Ovary (tissue), 3 donors: ENCODE measurements at regions not wholly inside any gene's neighbourhood (a gene's known extent, or its start where the extent isn't known, plus 50 kb on each side); places are given as distances from the start of the nearest gene placed in this dataset.
"Not testable (repeated sequence)": the region's sequence is repeated elsewhere in the genome, so short reads cannot be mapped to it uniquely, and the experiment has no call there.

Experiments used
- POLR2A ChIP-seq: fragments of 450-650 bp; IDR thresholded peaks from one replicate; pipeline ENCODE4 v1.6.1; 2017; ENCODE audit warnings: antibody characterized with exemption, mild to moderate bottlenecking, moderate library complexity
- TF ChIP-seq, protein P1 (sequence below), 3 donors: fragments of 450-650 bp in 2 of 3; fragments of 200-600 bp in 1 of 3; IDR thresholded peaks; one replicate each; pipeline versions ENCODE4 v1.5.1 to v1.8.0; 2016 to 2022; ENCODE audit warnings: antibody characterized with exemption in 3 of 3, mild to moderate bottlenecking in 1 of 3
- donor health status: DM: no; HTN: no; CAD: no.

DNA sequence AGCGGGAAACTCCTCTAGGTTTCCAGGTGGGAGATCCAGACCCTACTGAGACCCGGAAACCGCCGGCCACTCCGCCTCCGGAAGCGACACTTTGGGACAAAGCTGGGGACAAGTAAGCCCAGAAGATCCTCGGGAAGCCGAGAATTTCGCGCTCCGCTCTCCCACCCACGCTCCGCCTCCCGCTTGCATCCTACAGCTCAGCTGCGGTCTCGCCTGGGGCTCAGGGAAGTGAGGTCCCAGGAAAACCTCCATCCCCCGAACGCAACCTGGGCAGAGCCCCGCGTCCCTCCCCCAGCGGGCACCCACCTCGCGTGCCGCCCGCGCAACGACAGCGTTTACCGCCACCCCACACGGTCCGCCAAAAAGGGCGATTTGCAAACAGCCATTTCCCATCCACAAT, 4054.7 kb upstream of the TPTE start:
- TF ChIP-seq, protein P1, sequence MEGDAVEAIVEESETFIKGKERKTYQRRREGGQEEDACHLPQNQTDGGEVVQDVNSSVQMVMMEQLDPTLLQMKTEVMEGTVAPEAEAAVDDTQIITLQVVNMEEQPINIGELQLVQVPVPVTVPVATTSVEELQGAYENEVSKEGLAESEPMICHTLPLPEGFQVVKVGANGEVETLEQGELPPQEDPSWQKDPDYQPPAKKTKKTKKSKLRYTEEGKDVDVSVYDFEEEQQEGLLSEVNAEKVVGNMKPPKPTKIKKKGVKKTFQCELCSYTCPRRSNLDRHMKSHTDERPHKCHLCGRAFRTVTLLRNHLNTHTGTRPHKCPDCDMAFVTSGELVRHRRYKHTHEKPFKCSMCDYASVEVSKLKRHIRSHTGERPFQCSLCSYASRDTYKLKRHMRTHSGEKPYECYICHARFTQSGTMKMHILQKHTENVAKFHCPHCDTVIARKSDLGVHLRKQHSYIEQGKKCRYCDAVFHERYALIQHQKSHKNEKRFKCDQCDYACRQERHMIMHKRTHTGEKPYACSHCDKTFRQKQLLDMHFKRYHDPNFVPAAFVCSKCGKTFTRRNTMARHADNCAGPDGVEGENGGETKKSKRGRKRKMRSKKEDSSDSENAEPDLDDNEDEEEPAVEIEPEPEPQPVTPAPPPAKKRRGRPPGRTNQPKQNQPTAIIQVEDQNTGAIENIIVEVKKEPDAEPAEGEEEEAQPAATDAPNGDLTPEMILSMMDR (IDR thresholded peaks at IDR 0.05), result not testable (repeated sequence)
- not testable (repeated sequence) for TF ChIP-seq POLR2A
